HG02973 (cell line): ENCODE measurements at regions not wholly inside any gene's neighbourhood (a gene's known extent, or its start where the extent isn't known, plus 50 kb on each side); places are given as distances from the start of the nearest gene placed in this dataset.
"Not testable (repeated sequence)": the region's sequence is repeated elsewhere in the genome, so short reads cannot be mapped to it uniquely, and the experiment has no call there.

Experiments
- ATAC-seq: cut with Tn5 transposase; IDR thresholded peaks from one replicate; pipeline ENCODE4 v1.9.1; 2021; ENCODE audit warnings: moderate library complexity; ENCODE audit not compliant: unreplicated experiment

- no peak for ATAC-seq
Observed at GRCh38 chr9:30506749-30507148, 1877.7 kb upstream of the ACO1 start.

GRCh38 chr9:30507166-30507565 lies 1877.3 kb upstream of the ACO1 start:
- no peak for ATAC-seq

- ATAC-seq, result no peak
Observed at GRCh38 chr9:30511666-30512065, 1872.8 kb upstream of the ACO1 start.

GRCh38 chr9:30519166-30519565 lies 1865.3 kb upstream of the ACO1 start:
- ATAC-seq, result no peak

- ATAC-seq, result no peak
Observed at GRCh38 chr9:30519756-30520155, 1864.7 kb upstream of the ACO1 start.

- no peak for ATAC-seq
Observed at GRCh38 chr9:30522061-30522460, 1862.4 kb upstream of the ACO1 start.

GRCh38 chr9:30522486-30522885 lies 1862.0 kb upstream of the ACO1 start:
- no peak for ATAC-seq

- no peak for ATAC-seq
Observed at GRCh38 chr9:30524311-30524710, 1860.1 kb upstream of the ACO1 start.

GRCh38 chr9:30534455-30534854 lies 1850.0 kb upstream of the ACO1 start:
- ATAC-seq, result no peak

- no peak for ATAC-seq
Observed at GRCh38 chr9:30534896-30535295, 1849.5 kb upstream of the ACO1 start.

GRCh38 chr9:30536494-30536893 lies 1847.9 kb upstream of the ACO1 start:
- no peak for ATAC-seq

- not testable (repeated sequence) for ATAC-seq
Observed at GRCh38 chr9:30539696-30540095, 1844.7 kb upstream of the ACO1 start.

- no peak for ATAC-seq
Observed at GRCh38 chr9:30574355-30575151, 1809.9 kb upstream of the ACO1 start.

GRCh38 chr9:30575218-30575617 lies 1809.2 kb upstream of the ACO1 start:
- no peak for ATAC-seq

GRCh38 chr9:30575691-30576090 lies 1808.8 kb upstream of the ACO1 start:
- no peak for ATAC-seq

- ATAC-seq, result no peak
Observed at GRCh38 chr9:30579810-30580209, 1804.6 kb upstream of the ACO1 start.

GRCh38 chr9:30582240-30582639 lies 1802.2 kb upstream of the ACO1 start:
- ATAC-seq, result no peak

- ATAC-seq, result no peak
Observed at GRCh38 chr9:30584559-30584958, 1799.9 kb upstream of the ACO1 start.

GRCh38 chr9:30591461-30591860 lies 1793.0 kb upstream of the ACO1 start:
- ATAC-seq, result no peak

- ATAC-seq, result no peak
Observed at GRCh38 chr9:30597608-30598007, 1786.8 kb upstream of the ACO1 start.

- ATAC-seq, result no peak
Observed at GRCh38 chr9:30605936-30606335, 1778.5 kb upstream of the ACO1 start.

- no peak for ATAC-seq
Observed at GRCh38 chr9:30609713-30610112, 1774.7 kb upstream of the ACO1 start.

GRCh38 chr9:30616782-30617181 lies 1767.7 kb upstream of the ACO1 start:
- not testable (repeated sequence) for ATAC-seq
